ENCODE measurements at regions not wholly inside any gene's neighbourhood (a gene's known extent, or its start where the extent isn't known, plus 50 kb on each side); places are given as distances from the start of the nearest gene placed in this dataset.

GRCh38 chr5:3345195-3345594, 250.4 kb upstream of the IRX1 start:
- TF ChIP-seq CTCF (IDR thresholded peaks at IDR 0.05): no peak
- TF ChIP-seq POLR2A (IDR thresholded peaks at IDR 0.05): no peak
